Stimulated activated CD4-positive, alpha-beta T cell treated with anti-CD3 and anti-CD28 coated beads, Interleukin-1b, Interleukin-23, amount 100 ng/mL, for 24 hours (primary cell): ENCODE measurements at regions not wholly inside any gene's neighbourhood (a gene's known extent, or its start where the extent isn't known, plus 50 kb on each side); places are given as distances from the start of the nearest gene placed in this dataset.
"Not testable (repeated sequence)": the region's sequence is repeated elsewhere in the genome, so short reads cannot be mapped to it uniquely, and the experiment has no call there.

ENCODE experiments used
- DNase-seq, 4 experiments: peaks; one replicate each; pipeline ENCODE4 v3.0.0-alpha.2; 2020; ENCODE audit warnings: low read depth in 4 of 4, low spot score in 1 of 4

DNA sequence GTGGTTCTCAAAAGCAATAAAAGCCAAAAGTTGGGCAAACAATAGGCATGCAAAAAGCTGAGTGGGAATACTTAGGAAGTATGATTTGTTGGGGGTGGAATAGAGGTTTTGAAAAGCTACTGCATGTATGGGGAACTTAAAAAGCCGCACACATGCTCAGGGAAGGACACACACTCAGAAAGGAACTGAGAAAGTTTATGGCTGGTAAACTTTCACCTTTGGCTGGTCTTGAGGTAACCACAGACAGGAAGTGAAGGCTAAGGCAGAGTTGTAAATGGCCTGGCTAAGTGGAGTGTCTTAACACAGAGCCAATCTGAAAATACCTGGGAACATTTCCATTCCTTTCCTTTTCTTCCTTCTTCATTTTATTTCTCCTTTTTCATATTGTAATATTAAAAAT lies 134.5 kb upstream of the EXOC2 start:
- no peak for DNase-seq

GRCh38 chr6:819122-819521 lies 126.2 kb upstream of the EXOC2 start:
- no peak for DNase-seq

GRCh38 chr6:818196-818595 lies 125.3 kb upstream of the EXOC2 start:
- DNase-seq, result no peak

- peak in 2 of 4 experiments; percentile 12 to 47 for DNase-seq
Measured at GRCh38 chr6:816510-817084, 123.7 kb upstream of the EXOC2 start.

- DNase-seq, result no peak
Measured at GRCh38 chr6:815348-815738, 122.4 kb upstream of the EXOC2 start.

DNA sequence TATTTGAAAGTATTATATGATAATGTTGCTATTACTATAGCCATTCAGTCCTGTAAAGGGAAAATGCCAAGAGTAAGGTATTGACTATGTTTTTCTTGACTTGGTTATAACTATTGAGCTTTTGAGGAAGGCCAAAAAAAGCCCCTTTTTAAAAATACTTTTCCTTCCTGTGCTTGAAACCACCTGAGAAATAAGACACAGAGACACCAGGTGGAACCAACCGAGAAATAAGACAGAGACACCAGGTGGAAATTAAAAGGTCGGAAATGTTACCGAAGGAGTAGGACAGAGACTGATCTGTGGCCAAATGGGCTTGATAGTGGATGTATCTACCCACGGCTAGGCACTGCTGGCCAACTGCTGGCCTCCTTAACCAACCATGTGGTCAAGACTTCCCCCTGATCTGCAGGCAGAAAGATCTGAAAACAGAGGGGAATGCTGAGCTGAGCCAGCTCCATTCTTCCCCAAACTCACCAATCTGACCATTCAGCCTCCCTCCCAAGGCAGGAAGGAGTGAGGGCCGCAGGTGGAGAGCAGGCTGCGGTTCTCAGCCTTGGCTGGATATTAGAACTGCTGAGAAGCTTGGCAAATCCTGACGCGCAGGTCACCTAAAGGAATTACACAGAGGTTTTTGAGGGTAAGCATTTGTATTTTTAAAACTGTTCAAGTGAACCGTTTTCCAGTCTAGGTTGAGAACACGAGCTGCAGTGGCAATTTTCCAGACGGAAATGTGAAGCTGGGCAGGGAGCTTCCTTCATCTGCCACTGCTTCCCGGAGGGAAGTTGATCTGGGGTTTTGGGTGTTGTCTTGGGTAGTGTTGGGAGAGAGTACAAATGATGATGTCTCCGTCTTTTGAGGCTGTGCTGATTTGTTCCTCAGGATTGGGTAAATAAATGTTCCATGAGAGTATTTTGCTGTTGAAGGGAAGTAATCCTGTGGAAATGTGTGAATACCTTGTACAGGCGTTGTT lies 121.7 kb upstream of the EXOC2 start:
- DNase-seq, result no peak

GRCh38 chr6:811831-812230 lies 118.9 kb upstream of the EXOC2 start:
- no peak for DNase-seq

DNA sequence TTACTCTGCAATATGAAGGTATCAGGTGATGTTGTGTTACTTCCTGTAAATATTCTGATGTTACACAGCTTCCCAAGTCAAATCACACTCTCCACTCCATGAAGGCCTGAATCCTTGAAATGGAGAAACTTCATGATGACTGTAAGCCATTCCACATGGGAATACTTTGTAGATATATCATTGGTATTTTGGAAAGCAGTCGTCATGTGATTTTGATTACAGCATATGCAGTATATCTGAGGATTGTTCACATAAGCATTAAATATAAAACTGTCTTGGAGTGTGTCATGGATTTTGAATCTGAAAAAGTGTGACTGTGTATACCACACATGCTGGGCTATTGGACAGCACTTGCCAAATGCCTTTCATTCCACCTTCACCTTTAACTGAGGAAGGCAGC lies 118.3 kb upstream of the EXOC2 start:
- no peak for DNase-seq

DNA sequence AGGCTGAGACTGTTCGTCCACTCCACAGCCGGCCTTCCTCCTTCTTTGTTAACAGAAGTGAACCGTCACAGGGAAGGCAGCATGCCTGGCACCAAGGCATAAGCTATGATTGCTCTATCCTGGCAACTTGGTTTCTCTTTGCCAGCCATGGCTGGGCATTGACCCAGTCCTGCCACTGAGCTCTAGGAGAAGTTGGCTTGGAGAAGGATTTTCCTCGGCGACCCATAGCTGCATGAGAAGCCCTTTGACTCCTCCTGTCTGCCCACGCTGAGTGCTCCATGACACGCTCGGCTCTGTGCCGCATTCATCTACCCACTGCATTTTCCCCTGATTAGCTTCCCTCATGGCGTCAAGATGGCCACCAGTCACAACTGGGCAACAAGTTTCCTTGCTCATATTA lies 111.8 kb upstream of the EXOC2 start:
- no peak for DNase-seq

DNA sequence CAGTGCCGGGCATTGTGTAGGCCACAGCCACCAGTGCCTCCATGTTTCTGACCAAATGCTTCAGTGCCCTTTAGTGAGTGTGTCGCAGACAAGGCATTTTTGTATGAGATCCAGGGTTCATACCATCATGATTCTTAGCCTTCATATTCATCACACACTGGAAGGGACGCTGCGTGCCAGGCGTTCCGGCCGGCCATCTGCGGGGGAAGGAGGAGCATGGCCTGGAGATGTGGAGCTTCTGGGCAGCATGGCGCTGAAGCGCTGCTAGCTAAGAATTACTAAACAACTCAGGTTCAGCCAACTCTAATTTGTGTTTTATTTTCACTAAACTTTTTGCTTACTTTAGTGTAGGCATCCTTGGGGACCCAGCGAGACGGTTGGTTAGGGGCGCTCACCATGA lies 111.4 kb upstream of the EXOC2 start:
- no peak for DNase-seq

GRCh38 chr6:803191-803977 lies 110.4 kb upstream of the EXOC2 start:
- DNase-seq, result no peak

- no peak for DNase-seq
Measured at GRCh38 chr6:802701-803100, 109.8 kb upstream of the EXOC2 start.

DNA sequence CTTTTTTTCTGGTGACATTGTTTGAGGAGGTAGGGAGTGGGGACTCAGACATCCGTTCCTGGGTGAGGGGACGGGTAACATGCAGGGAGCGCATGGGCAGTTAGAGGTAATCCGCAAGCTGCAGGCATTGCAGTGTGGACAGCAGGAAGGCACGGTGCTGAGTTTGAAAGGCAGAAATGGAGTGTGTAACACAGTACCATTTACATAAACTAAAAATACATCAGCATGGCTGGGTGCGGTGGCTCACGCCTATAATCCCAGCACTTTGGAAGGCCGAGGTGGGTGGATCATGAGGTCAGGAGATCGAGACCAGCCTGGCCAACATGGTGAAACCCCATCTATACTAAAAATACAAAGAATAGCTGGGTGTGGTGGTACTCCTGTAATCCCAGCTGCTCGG lies 109.3 kb upstream of the EXOC2 start:
- not testable (repeated sequence) for DNase-seq

DNA sequence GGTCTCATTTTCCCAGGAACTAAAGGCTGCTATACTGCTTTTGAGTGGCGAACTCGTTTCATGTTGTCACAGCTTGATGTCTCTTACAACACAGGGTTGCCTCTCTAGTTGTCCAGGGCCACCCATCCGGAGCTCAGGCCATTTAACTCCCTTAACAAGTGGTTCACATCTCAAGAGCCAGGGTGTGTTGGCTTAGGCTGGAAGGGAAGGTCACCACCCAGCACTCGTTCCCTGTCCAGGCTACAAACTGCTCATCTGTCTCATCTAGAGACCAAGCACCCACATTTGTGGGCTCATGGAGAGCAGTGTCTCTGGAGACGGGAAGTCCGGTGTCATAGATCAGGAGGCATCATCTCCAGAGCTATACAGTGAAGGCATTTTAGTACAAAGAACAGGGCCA lies 106.8 kb upstream of the EXOC2 start:
- DNase-seq, result no peak

- DNase-seq, result peak in 1 of 4 experiments; percentile 13
Measured at GRCh38 chr6:797479-798077, 104.6 kb upstream of the EXOC2 start.

DNA sequence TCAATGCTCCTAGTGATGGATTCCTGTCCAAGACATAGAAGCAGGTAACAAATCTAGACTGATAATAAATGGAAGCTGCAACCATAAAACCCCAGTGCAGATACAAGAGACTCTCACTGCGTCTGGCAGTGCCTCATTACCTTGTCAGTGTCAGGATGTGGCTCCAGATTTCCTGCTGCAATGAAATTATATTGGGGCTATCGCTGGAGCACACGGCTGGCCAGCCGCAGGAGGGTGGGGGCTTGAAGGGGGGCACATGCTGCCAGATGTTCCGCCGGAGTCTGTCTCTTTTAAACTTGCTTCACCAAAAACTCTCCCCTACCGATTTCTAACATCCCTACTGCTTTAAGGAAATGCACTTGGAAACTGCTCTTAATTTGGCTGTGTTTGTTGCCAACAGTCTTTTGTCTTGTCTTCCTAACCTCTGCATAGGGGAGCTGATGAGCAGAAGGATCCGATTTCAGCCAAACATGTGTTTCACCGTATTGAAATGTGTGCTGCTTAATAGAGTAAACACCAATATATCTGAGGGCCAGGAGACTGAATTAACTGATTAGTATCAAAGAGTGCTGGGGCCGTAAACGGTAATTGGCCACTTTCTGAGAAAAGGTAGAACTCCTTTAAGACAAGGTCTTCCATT lies 102.2 kb upstream of the EXOC2 start:
- DNase-seq, result no peak

DNA sequence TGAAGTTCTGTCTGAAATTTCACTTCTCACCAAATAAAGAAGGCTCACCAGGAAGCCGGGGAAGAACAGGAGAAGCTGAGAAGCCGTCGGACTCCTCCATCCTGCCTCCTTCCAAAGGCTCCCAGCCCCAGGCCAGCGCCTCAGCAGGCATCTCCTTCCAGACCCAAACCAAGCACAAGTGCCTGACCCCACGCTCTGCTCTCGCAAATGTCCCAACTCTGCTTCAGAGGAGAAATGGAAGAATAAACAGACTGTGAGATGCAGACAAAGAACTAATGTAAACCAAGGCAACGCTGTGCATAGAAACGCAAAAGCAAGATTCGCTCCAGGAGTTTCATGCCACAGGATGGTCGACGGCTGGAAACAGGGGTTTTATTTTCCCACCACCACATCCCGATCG lies 100.3 kb upstream of the EXOC2 start:
- DNase-seq, result no peak

GRCh38 chr6:792662-793061 lies 99.7 kb upstream of the EXOC2 start:
- no peak for DNase-seq

- peak in 1 of 4 experiments; percentile 21 for DNase-seq
Measured at GRCh38 chr6:788058-788457, 95.1 kb upstream of the EXOC2 start.

GRCh38 chr6:786946-787763 lies 94.2 kb upstream of the EXOC2 start:
- no peak for DNase-seq
